ENCODE measurements at regions not wholly inside any gene's neighbourhood (a gene's known extent, or its start where the extent isn't known, plus 50 kb on each side); places are given as distances from the start of the nearest gene placed in this dataset.

- no peaks in the 10 kb centered on the region for H3K36me3 ChIP-seq (replicated peaks in 1 of 2; ENCODE audit: control insufficient read depth in 1 of 2, insufficient read depth in 2 of 2, low read length in 1 of 2)
- CTCF ChIA-PET: no interaction called here
These were observed 771.6 kb upstream of the CA10 start for GRCh38 chr17:52930145-52930544.

GRCh38 chr17:52923658-52924057 is 765.1 kb upstream of the CA10 start:
- H3F3A ChIP-seq (replicated peaks; ENCODE audit: insufficient read depth): no peaks in the 10 kb centered on the region

More at GRCh38 chr17:52930145-52930544, 771.6 kb upstream of the CA10 start:
- no peak overlapping the region for H3K4me2 ChIP-seq
- no peaks in the 10 kb centered on the region for H4K20me1 ChIP-seq (ENCODE audit: insufficient read depth)
- WGBS (ENCODE audit: low lambda C conversion rate): 29% methylated on average over 1 of the region's 1 CpG
- H3K79me2 ChIP-seq (ENCODE audit: insufficient read depth): no peaks in the 10 kb centered on the region
- no peaks in the 10 kb centered on the region for H3K4me1 ChIP-seq (ENCODE audit: control insufficient read depth in 1 of 2, insufficient read depth in 2 of 2, low read depth in 1 of 2, low read length in 1 of 2)
- H2AFZ ChIP-seq (ENCODE audit: low read depth): no peak overlapping the region
- POLR2A ChIA-PET: no interaction called here
- TF ChIP-seq RXRA (IDR thresholded peaks at IDR 0.05; ENCODE audit: borderline replicate concordance, low read depth): no peak
- TF ChIP-seq FOSL2 (IDR thresholded peaks at IDR 0.05; ENCODE audit: borderline replicate concordance, low read depth): no peak
- no peak for DNase-seq
- H3F3A ChIP-seq (replicated peaks; ENCODE audit: insufficient read depth): no peaks in the 10 kb centered on the region
- no peak overlapping the region for H3K4me3 ChIP-seq (ENCODE audit: low read depth in 2 of 2, low read length in 1 of 2)
- H3K9ac ChIP-seq: no peak overlapping the region
- no peaks in the 10 kb centered on the region for H3K9me2 ChIP-seq
- no peaks in the 10 kb centered on the region for H3K9me3 ChIP-seq
- H3K27me3 ChIP-seq (ENCODE audit: insufficient read depth): no peaks in the 10 kb centered on the region
- no peak overlapping the region for H3K27ac ChIP-seq (ENCODE audit: low read depth in 2 of 2, low read length in 1 of 2)

GRCh38 chr17:52899235-52899634 is 740.7 kb upstream of the CA10 start:
- no peaks in the 10 kb centered on the region for H3F3A ChIP-seq (replicated peaks; ENCODE audit: insufficient read depth)
- no peaks in the 10 kb centered on the region for H3K79me2 ChIP-seq (ENCODE audit: insufficient read depth)
- no peaks in the 10 kb centered on the region for H3K36me3 ChIP-seq (replicated peaks in 1 of 2; ENCODE audit: control insufficient read depth in 1 of 2, insufficient read depth in 2 of 2, low read length in 1 of 2)
- TF ChIP-seq FOXM1 (IDR thresholded peaks at IDR 0.05; ENCODE audit: low read depth) (no peak), RFX5 (IDR thresholded peaks at IDR 0.05; ENCODE audit: low read length) (no peak), USF2 (IDR thresholded peaks at IDR 0.05; ENCODE audit: borderline replicate concordance, low read depth, low read length) (no peak), USF1 (IDR thresholded peaks at IDR 0.05; ENCODE audit: borderline replicate concordance, low read depth) (no peak), TCF12 (IDR thresholded peaks at IDR 0.05) (no peak), MAX (IDR thresholded peaks at IDR 0.05; ENCODE audit: low read depth) (no peak), NRF1 (IDR thresholded peaks at IDR 0.05; ENCODE audit: low read depth, low read length) (no peak), NFIC (IDR thresholded peaks at IDR 0.05; ENCODE audit: borderline replicate concordance) (no peak), TEAD4 (IDR thresholded peaks at IDR 0.05; ENCODE audit: borderline replicate concordance, insufficient read depth) (no peak), EZH2phosphoT487 (IDR thresholded peaks at IDR 0.05; ENCODE audit: borderline replicate concordance, low read depth) (no peak), RXRA (IDR thresholded peaks at IDR 0.05; ENCODE audit: borderline replicate concordance, low read depth) (no peak), RAD21 (IDR thresholded peaks at IDR 0.05; ENCODE audit: low read length) (no peak), TAF1 (IDR thresholded peaks at IDR 0.05; ENCODE audit: borderline replicate concordance, low read depth, low read length) (no peak), SMC3 (IDR thresholded peaks at IDR 0.05; ENCODE audit: low read depth, low read length) (no peak)
- no peak for DNase-seq
- H3K9me2 ChIP-seq: no peaks in the 10 kb centered on the region
- H3K9ac ChIP-seq: no peak overlapping the region
- no peaks in the 10 kb centered on the region for H4K20me1 ChIP-seq (ENCODE audit: insufficient read depth)
- H3K4me2 ChIP-seq: no peak overlapping the region
- H3K4me3 ChIP-seq (ENCODE audit: low read depth in 2 of 2, low read length in 1 of 2): no peak overlapping the region
- WGBS (ENCODE audit: low lambda C conversion rate): 0% methylated on average over 1 of the region's 1 CpG
- no peaks in the 10 kb centered on the region for H3K4me1 ChIP-seq (ENCODE audit: control insufficient read depth in 1 of 2, insufficient read depth in 2 of 2, low read depth in 1 of 2, low read length in 1 of 2)
- H3K27me3 ChIP-seq (ENCODE audit: insufficient read depth): no peaks in the 10 kb centered on the region
- H3K27ac ChIP-seq (ENCODE audit: low read depth in 2 of 2, low read length in 1 of 2): no peak overlapping the region
- POLR2A ChIA-PET: no interaction called here
- CTCF ChIA-PET: interaction anchor here (1.6 kb wide), 1 partner anchor 24 kb away, joined by 4 read pairs; no protein-coding TSS in a partner anchor
- H3K9me3 ChIP-seq: no peaks in the 10 kb centered on the region; the same call in 1 of the 2 replicates
- H2AFZ ChIP-seq (ENCODE audit: low read depth): no peak overlapping the region

More at GRCh38 chr17:52923658-52924057, 765.1 kb upstream of the CA10 start:
- no peak overlapping the region for H3K4me2 ChIP-seq
- ChIA-PET CTCF (no interaction called here), POLR2A (no interaction called here)
- H3K4me1 ChIP-seq (ENCODE audit: control insufficient read depth in 1 of 2, insufficient read depth in 2 of 2, low read depth in 1 of 2, low read length in 1 of 2): no peaks in the 10 kb centered on the region
- H2AFZ ChIP-seq (ENCODE audit: low read depth): no peak overlapping the region
- WGBS (ENCODE audit: low lambda C conversion rate): 17% methylated on average over 1 of the region's 1 CpG
- no peaks in the 10 kb centered on the region for H3K27me3 ChIP-seq (ENCODE audit: insufficient read depth)
- no peaks in the 10 kb centered on the region for H4K20me1 ChIP-seq (ENCODE audit: insufficient read depth)
- H3K4me3 ChIP-seq (ENCODE audit: low read depth in 2 of 2, low read length in 1 of 2): no peak overlapping the region
- DNase-seq: no peak
- H3K79me2 ChIP-seq (ENCODE audit: insufficient read depth): no peaks in the 10 kb centered on the region
- H3K9ac ChIP-seq: no peak overlapping the region
- no peak overlapping the region for H3K27ac ChIP-seq (ENCODE audit: low read depth in 2 of 2, low read length in 1 of 2)
- H3K9me3 ChIP-seq: no peaks in the 10 kb centered on the region
- no peaks in the 10 kb centered on the region for H3K9me2 ChIP-seq
- no peaks in the 10 kb centered on the region for H3K36me3 ChIP-seq (replicated peaks in 1 of 2; ENCODE audit: control insufficient read depth in 1 of 2, insufficient read depth in 2 of 2, low read length in 1 of 2)
- TF ChIP-seq MEF2A (IDR thresholded peaks at IDR 0.05; ENCODE audit: borderline replicate concordance, low read depth): no peak
- TF ChIP-seq RAD21 (IDR thresholded peaks at IDR 0.05; ENCODE audit: low read length): no peak
- TF ChIP-seq NRF1 (IDR thresholded peaks at IDR 0.05; ENCODE audit: low read depth, low read length): no peak
- no peak for TF ChIP-seq EP300 (IDR thresholded peaks at IDR 0.05; ENCODE audit: borderline replicate concordance in 1 of 2, low read depth in 1 of 2, low read length in 1 of 2)
- no peak for TF ChIP-seq NFIC (IDR thresholded peaks at IDR 0.05; ENCODE audit: borderline replicate concordance)
